WTC11 (cell line): ENCODE measurements at regions not wholly inside any gene's neighbourhood (a gene's known extent, or its start where the extent isn't known, plus 50 kb on each side); places are given as distances from the start of the nearest gene placed in this dataset.

Experiments
- MYBL2 ChIP-seq: sonication (generic); formaldehyde crosslinking; IDR thresholded peaks from 2 replicates; pipeline ENCODE4 v1.8.1; 2023; ENCODE audit warnings: mild to moderate bottlenecking, moderate library complexity, missing genetic modification reagents
- TCF7 ChIP-seq: sonication (generic); formaldehyde crosslinking; IDR thresholded peaks from 2 replicates; pipeline ENCODE4 v1.8.0; 2022; ENCODE audit warnings: mild to moderate bottlenecking, low read depth, missing genetic modification reagents, moderate library complexity
- TP53 ChIP-seq: sonication (generic); formaldehyde crosslinking; IDR thresholded peaks from 2 replicates; pipeline ENCODE4 v1.8.1; 2023; ENCODE audit warnings: mild to moderate bottlenecking, missing genetic modification reagents
- TF ChIP-seq, protein P1 (sequence below): fragments of 200-600 bp; IDR thresholded peaks from 2 replicates; pipeline ENCODE4 v1.8.0; 2022; ENCODE audit warnings: antibody characterized with exemption
- TF ChIP-seq, protein P2 (sequence below): sonication (generic); formaldehyde crosslinking; IDR thresholded peaks from 2 replicates; pipeline ENCODE4 v1.8.1; 2023; ENCODE audit warnings: mild to moderate bottlenecking, moderate library complexity, missing genetic modification reagents

GRCh38 chr11:29063630-29064361, 953.0 kb downstream of the KCNA4 start:
- TF ChIP-seq, protein P1, sequence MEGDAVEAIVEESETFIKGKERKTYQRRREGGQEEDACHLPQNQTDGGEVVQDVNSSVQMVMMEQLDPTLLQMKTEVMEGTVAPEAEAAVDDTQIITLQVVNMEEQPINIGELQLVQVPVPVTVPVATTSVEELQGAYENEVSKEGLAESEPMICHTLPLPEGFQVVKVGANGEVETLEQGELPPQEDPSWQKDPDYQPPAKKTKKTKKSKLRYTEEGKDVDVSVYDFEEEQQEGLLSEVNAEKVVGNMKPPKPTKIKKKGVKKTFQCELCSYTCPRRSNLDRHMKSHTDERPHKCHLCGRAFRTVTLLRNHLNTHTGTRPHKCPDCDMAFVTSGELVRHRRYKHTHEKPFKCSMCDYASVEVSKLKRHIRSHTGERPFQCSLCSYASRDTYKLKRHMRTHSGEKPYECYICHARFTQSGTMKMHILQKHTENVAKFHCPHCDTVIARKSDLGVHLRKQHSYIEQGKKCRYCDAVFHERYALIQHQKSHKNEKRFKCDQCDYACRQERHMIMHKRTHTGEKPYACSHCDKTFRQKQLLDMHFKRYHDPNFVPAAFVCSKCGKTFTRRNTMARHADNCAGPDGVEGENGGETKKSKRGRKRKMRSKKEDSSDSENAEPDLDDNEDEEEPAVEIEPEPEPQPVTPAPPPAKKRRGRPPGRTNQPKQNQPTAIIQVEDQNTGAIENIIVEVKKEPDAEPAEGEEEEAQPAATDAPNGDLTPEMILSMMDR = no peak
- TF ChIP-seq MYBL2 (no peak), TCF7 (CRISPR knock-in tag) (no peak), TP53 (no peak)
- TF ChIP-seq, protein P2, sequence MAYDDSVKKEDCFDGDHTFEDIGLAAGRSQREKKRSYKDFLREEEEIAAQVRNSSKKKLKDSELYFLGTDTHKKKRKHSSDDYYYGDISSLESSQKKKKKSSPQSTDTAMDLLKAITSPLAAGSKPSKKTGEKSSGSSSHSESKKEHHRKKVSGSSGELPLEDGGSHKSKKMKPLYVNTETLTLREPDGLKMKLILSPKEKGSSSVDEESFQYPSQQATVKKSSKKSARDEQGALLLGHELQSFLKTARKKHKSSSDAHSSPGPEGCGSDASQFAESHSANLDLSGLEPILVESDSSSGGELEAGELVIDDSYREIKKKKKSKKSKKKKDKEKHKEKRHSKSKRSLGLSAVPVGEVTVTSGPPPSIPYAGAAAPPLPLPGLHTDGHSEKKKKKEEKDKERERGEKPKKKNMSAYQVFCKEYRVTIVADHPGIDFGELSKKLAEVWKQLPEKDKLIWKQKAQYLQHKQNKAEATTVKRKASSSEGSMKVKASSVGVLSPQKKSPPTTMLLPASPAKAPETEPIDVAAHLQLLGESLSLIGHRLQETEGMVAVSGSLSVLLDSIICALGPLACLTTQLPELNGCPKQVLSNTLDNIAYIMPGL (CRISPR knock-in tag) = no peak
